HG03521 (cell line): ENCODE measurements at regions not wholly inside any gene's neighbourhood (a gene's known extent, or its start where the extent isn't known, plus 50 kb on each side); places are given as distances from the start of the nearest gene placed in this dataset.
"Not testable (repeated sequence)": the region's sequence is repeated elsewhere in the genome, so short reads cannot be mapped to it uniquely, and the experiment has no call there.

Source experiments
- ATAC-seq: cut with Tn5 transposase; IDR thresholded peaks from one replicate; pipeline ENCODE4 v1.9.1; 2021; ENCODE audit warnings: mild to moderate bottlenecking, moderate library complexity; ENCODE audit not compliant: unreplicated experiment

GRCh38 chr1:213523781-213524398, 463.9 kb upstream of the PROX1 start:
- ATAC-seq: no peak

- ATAC-seq: no peak
These were observed 461.5 kb upstream of the PROX1 start for GRCh38 chr1:213526306-213526705.

- ATAC-seq: no peak
These were observed 457.0 kb upstream of the PROX1 start for GRCh38 chr1:213530611-213531320.

GRCh38 chr1:213531369-213532310, 456.1 kb upstream of the PROX1 start:
- ATAC-seq: no peak

- ATAC-seq: peak; percentile 44
These were observed 454.6 kb upstream of the PROX1 start for GRCh38 chr1:213533125-213533524.

GRCh38 chr1:213535679-213536078, 452.1 kb upstream of the PROX1 start:
- no peak for ATAC-seq

GRCh38 chr1:213538251-213538650, 449.5 kb upstream of the PROX1 start:
- no peak for ATAC-seq

- ATAC-seq: no peak
These were observed 448.3 kb upstream of the PROX1 start for GRCh38 chr1:213539464-213539863.

- no peak for ATAC-seq
These were observed 446.1 kb upstream of the PROX1 start for GRCh38 chr1:213541641-213542040.

GRCh38 chr1:213545181-213545580, 442.6 kb upstream of the PROX1 start:
- ATAC-seq: not testable (repeated sequence)

GRCh38 chr1:213549982-213550381, 437.8 kb upstream of the PROX1 start:
- no peak for ATAC-seq

GRCh38 chr1:213550804-213551203, 437.0 kb upstream of the PROX1 start:
- no peak for ATAC-seq

- no peak for ATAC-seq
These were observed 435.7 kb upstream of the PROX1 start for GRCh38 chr1:213552045-213552444.

GRCh38 chr1:213560226-213560625, 427.5 kb upstream of the PROX1 start:
- no peak for ATAC-seq

- ATAC-seq: no peak
These were observed 425.9 kb upstream of the PROX1 start for GRCh38 chr1:213561870-213562269.

GRCh38 chr1:213564215-213564659, 423.5 kb upstream of the PROX1 start:
- no peak for ATAC-seq

GRCh38 chr1:213568929-213569815, 418.6 kb upstream of the PROX1 start:
- ATAC-seq: no peak

GRCh38 chr1:213569816-213570150, 418.0 kb upstream of the PROX1 start:
- ATAC-seq: no peak

- no peak for ATAC-seq
These were observed 417.3 kb upstream of the PROX1 start for GRCh38 chr1:213570487-213570886.

GRCh38 chr1:213571419-213571818, 416.4 kb upstream of the PROX1 start:
- ATAC-seq: no peak

GRCh38 chr1:213571843-213572242, 415.9 kb upstream of the PROX1 start:
- ATAC-seq: no peak
